ENCODE measurements at regions not wholly inside any gene's neighbourhood (a gene's known extent, or its start where the extent isn't known, plus 50 kb on each side); places are given as distances from the start of the nearest gene placed in this dataset.

DNA sequence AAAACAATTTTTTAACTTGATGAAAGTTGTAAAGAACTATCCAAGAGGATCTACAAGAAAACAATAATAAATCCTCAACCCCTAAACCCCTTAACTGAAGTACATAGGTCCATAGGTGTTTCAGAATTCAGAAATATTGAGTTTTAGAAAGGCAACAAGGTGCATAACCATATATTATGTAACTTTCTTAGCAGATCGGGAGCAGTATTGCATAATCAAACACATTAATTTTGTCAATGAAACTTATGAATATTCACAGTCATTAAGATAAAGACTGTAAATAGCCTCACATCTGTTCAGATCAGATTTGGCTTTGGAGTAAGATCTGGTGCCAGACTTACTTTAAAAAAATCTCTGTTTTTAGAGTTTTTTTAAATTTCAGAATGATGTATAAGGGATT lies 647.1 kb upstream of the FLRT2 start:
- no peak for TF ChIP-seq CTCF (IDR thresholded peaks at IDR 0.05; ENCODE audit: low read length)
- no peak for TF ChIP-seq EZH2 (IDR thresholded peaks at IDR 0.05; ENCODE audit: borderline replicate concordance, low read length)
